ENCODE measurements at regions not wholly inside any gene's neighbourhood (a gene's known extent, or its start where the extent isn't known, plus 50 kb on each side); places are given as distances from the start of the nearest gene placed in this dataset.

- TF ChIP-seq, protein P1, sequence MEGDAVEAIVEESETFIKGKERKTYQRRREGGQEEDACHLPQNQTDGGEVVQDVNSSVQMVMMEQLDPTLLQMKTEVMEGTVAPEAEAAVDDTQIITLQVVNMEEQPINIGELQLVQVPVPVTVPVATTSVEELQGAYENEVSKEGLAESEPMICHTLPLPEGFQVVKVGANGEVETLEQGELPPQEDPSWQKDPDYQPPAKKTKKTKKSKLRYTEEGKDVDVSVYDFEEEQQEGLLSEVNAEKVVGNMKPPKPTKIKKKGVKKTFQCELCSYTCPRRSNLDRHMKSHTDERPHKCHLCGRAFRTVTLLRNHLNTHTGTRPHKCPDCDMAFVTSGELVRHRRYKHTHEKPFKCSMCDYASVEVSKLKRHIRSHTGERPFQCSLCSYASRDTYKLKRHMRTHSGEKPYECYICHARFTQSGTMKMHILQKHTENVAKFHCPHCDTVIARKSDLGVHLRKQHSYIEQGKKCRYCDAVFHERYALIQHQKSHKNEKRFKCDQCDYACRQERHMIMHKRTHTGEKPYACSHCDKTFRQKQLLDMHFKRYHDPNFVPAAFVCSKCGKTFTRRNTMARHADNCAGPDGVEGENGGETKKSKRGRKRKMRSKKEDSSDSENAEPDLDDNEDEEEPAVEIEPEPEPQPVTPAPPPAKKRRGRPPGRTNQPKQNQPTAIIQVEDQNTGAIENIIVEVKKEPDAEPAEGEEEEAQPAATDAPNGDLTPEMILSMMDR (IDR thresholded peaks at IDR 0.05; ENCODE audit: low read depth, low read length, missing input control) = no peak
- TF ChIP-seq SP1 (IDR thresholded peaks at IDR 0.05) = no peak
- TF ChIP-seq GABPA (IDR thresholded peaks at IDR 0.05 in 1 of 2, conservative IDR thresholded peaks at IDR 0.05 in 1 of 2) = no peak
- TF ChIP-seq ZBTB33 (IDR thresholded peaks at IDR 0.05) = no peak
- peak; percentile 17 for TF ChIP-seq FOXA2 (IDR thresholded peaks at IDR 0.05)
- TF ChIP-seq TAF1 (conservative IDR thresholded peaks at IDR 0.05) = no peak
- no peak for TF ChIP-seq REST (IDR thresholded peaks at IDR 0.05)
- no peak for TF ChIP-seq HNF4G (IDR thresholded peaks at IDR 0.05)
- no peak for TF ChIP-seq JUND (IDR thresholded peaks at IDR 0.05)
- peak in 1 of 2 donors; percentile 36 for TF ChIP-seq RXRA (IDR thresholded peaks at IDR 0.05)
- no peak for TF ChIP-seq YY1 (IDR thresholded peaks at IDR 0.05)
- no peak for TF ChIP-seq FOXA1 (IDR thresholded peaks at IDR 0.05)
- TF ChIP-seq EGR1 (IDR thresholded peaks at IDR 0.05; ENCODE audit: low read depth in 2 of 2) = no peak
- peak in 1 of 2 donors; percentile 16 for TF ChIP-seq HNF4A (conservative IDR thresholded peaks at IDR 0.05)
These were observed 83.8 kb downstream of the LEPR start for GRCh38 chr1:65504263-65504662.
